ENCODE measurements at regions not wholly inside any gene's neighbourhood (a gene's known extent, or its start where the extent isn't known, plus 50 kb on each side); places are given as distances from the start of the nearest gene placed in this dataset.
"Not testable (repeated sequence)": the region's sequence is repeated elsewhere in the genome, so short reads cannot be mapped to it uniquely, and the experiment has no call there.

GRCh38 chr10:83522456-83522855 lies 616.9 kb upstream of the GHITM start:
- peak; percentile 68 for DNase-seq

GRCh38 chr10:83522881-83523386 lies 616.4 kb upstream of the GHITM start:
- peak; percentile 84 for DNase-seq

GRCh38 chr10:83527934-83528333 lies 611.4 kb upstream of the GHITM start:
- no peak for DNase-seq

- no peak for DNase-seq
Observed at GRCh38 chr10:83533290-83533689, 606.0 kb upstream of the GHITM start.

GRCh38 chr10:83536426-83536825 lies 602.9 kb upstream of the GHITM start:
- no peak for DNase-seq

GRCh38 chr10:83538047-83538446 lies 601.3 kb upstream of the GHITM start:
- no peak for DNase-seq

GRCh38 chr10:83539528-83540308 lies 599.6 kb upstream of the GHITM start:
- peak; percentile 96 for DNase-seq

GRCh38 chr10:83541046-83541445 lies 598.3 kb upstream of the GHITM start:
- DNase-seq = no peak

GRCh38 chr10:83542774-83543411 lies 596.4 kb upstream of the GHITM start:
- peak; percentile 82 for DNase-seq

GRCh38 chr10:83543691-83544462 lies 595.4 kb upstream of the GHITM start:
- no peak for DNase-seq

- DNase-seq = peak; percentile 34
Observed at GRCh38 chr10:83545901-83546391, 593.4 kb upstream of the GHITM start.

- not testable (repeated sequence) for DNase-seq
Observed at GRCh38 chr10:83551190-83551589, 588.1 kb upstream of the GHITM start.

GRCh38 chr10:83553366-83553765 lies 585.9 kb upstream of the GHITM start:
- DNase-seq = peak; percentile 43

GRCh38 chr10:83555264-83555663 lies 584.0 kb upstream of the GHITM start:
- no peak for DNase-seq

GRCh38 chr10:83562381-83562780 lies 576.9 kb upstream of the GHITM start:
- DNase-seq = no peak

- DNase-seq = no peak
Observed at GRCh38 chr10:83564889-83565588, 574.3 kb upstream of the GHITM start.

GRCh38 chr10:83572036-83572435 lies 567.3 kb upstream of the GHITM start:
- no peak for DNase-seq

GRCh38 chr10:83574770-83575169 lies 564.5 kb upstream of the GHITM start:
- no peak for DNase-seq

GRCh38 chr10:83577421-83577820 lies 561.9 kb upstream of the GHITM start:
- DNase-seq = no peak

GRCh38 chr10:83580373-83581012 lies 558.8 kb upstream of the GHITM start:
- no peak for DNase-seq

- DNase-seq = no peak
Observed at GRCh38 chr10:83582407-83583095, 556.8 kb upstream of the GHITM start.

- DNase-seq = peak; percentile 11
Observed at GRCh38 chr10:83585686-83586085, 553.6 kb upstream of the GHITM start.

Measured in kidney glomerular epithelial cell (primary cell).